Vagina (tissue), 2 donors: ENCODE measurements at regions not wholly inside any gene's neighbourhood (a gene's known extent, or its start where the extent isn't known, plus 50 kb on each side); places are given as distances from the start of the nearest gene placed in this dataset.

ENCODE experiments used
- CTCF ChIP-seq, 3 experiments: fragments of 450-650 bp in 2 of 3; fragments of 200-600 bp in 1 of 3; sonication (generic) in 1 of 3; IDR thresholded peaks; one replicate each; pipeline ENCODE4 v1.5.1; 2017 to 2019; ENCODE audit warnings: antibody characterized with exemption in 3 of 3, mild to moderate bottlenecking in 2 of 3, moderate library complexity in 2 of 3
- POLR2A ChIP-seq, 2 donors: fragments of 450-650 bp; IDR thresholded peaks; one replicate each; pipeline ENCODE4 v1.6.1; 2017; ENCODE audit warnings: antibody characterized with exemption in 2 of 2, mild to moderate bottlenecking in 2 of 2, moderate library complexity in 2 of 2
- POLR2AphosphoS5 ChIP-seq, 2 donors: sonication (generic); formaldehyde crosslinking; IDR thresholded peaks; one replicate each; pipeline ENCODE4 v1.9.0; 2017; ENCODE audit warnings: antibody characterized with exemption in 2 of 2, mild to moderate bottlenecking in 2 of 2, low read depth in 1 of 2; ENCODE audit not compliant: insufficient read depth in 1 of 2

GRCh38 chr5:99911971-99912370, 623.2 kb upstream of the FAM174A start:
- TF ChIP-seq CTCF (IDR thresholded peaks at IDR 0.05) (no peak), POLR2A (IDR thresholded peaks at IDR 0.05) (no peak), POLR2AphosphoS5 (IDR thresholded peaks at IDR 0.05; ENCODE audit: insufficient read depth in 1 of 2, low read depth in 1 of 2) (no peak)
